ENCODE measurements at regions not wholly inside any gene's neighbourhood (a gene's known extent, or its start where the extent isn't known, plus 50 kb on each side); places are given as distances from the start of the nearest gene placed in this dataset.
"Not testable (repeated sequence)": the region's sequence is repeated elsewhere in the genome, so short reads cannot be mapped to it uniquely, and the experiment has no call there.

DNA sequence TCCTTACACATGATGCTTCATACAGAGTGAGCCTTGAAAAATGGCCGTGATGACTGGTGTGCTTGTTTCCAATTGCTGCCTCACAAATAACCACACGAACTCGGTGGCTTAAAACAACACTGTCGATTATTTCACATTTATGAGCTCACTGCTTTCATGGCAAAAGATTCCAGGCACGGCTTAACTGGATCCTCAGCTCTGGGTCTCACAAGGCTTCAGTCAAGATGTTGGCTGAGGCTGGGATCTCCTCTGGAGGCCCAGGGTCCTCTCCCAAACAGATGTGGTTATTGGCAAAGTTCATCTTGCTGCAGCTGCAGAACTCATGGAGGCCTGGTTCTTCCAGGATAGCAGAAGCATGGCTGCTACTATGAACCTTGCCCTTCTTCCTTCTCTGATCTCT, 144.6 kb downstream of the TFAP2C start:
- no peak for DNase-seq

- no peak for DNase-seq
These were observed 145.8 kb downstream of the TFAP2C start for GRCh38 chr20:56774873-56775272.

DNA sequence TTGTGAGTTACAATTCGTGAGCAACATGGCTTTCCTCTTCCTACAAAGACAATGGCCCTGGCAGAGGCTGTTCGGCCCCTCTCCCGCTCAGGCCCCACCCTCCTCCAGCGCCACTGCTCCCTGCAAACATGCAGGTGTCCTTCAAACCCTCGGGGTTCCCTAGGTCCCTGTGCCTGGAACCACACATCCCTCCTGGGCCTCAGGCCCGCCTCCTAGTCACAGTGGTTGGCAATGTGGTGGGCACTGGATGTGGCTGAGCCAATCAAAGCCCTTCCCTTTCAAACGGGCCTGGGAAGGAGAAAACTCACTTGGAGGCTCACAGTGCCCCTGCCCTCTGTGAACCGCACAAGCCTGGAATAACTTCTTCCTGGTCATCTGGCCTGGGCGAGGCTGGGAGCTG, 147.2 kb downstream of the TFAP2C start:
- no peak for DNase-seq

DNA sequence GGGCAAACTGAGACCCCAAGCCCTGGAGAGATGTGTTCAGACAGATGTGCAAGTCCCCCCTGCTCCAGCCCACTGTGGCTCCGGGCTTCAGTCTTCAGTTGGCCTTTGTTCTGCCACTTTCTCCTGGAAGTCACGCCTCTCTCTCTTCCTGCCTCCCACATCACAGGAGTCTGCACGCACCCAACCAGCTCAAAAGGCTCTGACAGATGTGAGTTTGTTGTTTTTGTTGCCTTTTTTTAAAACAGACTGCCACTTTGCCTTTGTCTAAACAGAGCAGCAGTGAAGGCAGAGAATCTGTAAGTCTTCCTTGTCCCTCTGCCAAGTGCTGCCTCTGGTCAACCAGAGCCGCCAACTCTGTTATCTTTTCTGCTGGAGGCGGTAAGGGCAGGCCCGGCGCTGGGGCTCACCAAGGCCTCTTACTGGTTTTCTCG, 149.7 kb downstream of the TFAP2C start:
- DNase-seq, result peak; percentile 53

DNA sequence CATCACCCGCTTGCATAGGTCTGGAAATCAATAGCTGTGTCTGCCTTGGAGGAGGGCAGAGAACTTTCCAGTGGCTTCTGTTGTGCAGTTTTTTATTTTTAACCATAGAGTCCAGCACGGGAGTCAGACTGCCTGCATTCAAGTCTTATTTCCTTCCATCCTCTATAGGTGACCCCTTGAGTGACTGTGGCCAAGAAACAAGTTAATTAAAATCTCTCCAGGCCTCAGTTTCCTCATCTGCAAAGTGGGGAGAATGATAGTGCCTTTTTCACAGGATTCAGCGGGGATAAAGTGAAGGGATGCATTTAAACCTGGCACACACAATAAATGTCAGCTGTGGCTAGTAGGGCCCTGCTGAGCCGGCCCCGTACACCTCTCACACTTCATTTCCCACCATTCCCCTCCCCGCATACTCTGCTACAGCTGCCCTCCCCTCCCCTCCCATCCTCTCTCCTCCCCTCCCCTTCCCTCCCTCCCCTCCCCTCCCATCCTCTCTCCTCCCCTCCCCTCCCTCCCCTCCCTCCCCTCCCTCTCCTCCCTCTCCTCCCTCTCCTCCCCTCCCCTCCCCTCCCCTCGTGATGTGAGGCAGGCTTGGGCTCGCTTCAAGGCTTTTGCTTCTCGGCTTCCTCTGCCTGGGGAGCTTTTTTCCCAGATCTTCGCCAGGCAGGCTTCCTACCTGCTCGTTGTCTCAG, 150.5 kb downstream of the TFAP2C start:
- no peak for DNase-seq

GRCh38 chr20:56780266-56780665, 151.2 kb downstream of the TFAP2C start:
- no peak for DNase-seq

GRCh38 chr20:56781108-56781739, 152.1 kb downstream of the TFAP2C start:
- DNase-seq, result peak; percentile 76

GRCh38 chr20:56781987-56782560, 153.0 kb downstream of the TFAP2C start:
- DNase-seq, result not testable (repeated sequence)

DNA sequence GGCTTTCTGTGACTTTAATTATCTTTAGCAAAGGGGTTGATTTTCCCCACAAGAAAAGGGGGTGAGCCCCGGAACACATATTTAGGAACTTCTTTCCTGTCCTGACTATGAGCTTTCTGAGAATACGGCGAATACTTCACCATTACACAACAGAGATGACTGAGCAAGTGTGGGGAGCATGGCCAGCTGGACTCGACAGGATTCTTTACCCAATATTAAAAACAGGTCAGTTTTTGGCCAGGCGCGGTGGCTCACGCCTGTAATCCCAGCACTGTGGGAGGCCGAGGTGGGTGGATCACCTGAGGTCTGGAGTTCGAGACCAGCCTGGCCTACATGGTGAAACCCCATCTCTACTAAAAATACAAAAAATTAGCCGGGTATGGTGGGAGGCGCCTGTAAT, 153.7 kb downstream of the TFAP2C start:
- DNase-seq, result not testable (repeated sequence)

DNA sequence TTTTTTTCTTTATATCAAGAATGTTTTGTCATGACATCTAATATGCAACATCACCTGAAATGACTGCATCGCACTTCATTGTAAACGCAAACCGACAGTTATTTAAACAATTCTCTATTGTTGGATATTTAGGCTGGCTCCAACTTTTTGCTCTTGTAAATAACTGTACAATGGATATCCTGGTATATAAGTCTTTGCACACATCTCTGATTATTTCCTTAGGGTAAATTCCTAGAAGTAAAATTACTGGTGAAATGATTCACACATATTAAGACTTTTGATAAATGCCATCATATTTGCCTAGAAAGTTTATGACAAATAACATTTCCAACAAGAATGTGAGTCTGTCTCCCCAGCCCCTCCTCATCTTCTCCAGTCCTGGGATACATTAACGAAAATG, 154.7 kb downstream of the TFAP2C start:
- no peak for DNase-seq

DNA sequence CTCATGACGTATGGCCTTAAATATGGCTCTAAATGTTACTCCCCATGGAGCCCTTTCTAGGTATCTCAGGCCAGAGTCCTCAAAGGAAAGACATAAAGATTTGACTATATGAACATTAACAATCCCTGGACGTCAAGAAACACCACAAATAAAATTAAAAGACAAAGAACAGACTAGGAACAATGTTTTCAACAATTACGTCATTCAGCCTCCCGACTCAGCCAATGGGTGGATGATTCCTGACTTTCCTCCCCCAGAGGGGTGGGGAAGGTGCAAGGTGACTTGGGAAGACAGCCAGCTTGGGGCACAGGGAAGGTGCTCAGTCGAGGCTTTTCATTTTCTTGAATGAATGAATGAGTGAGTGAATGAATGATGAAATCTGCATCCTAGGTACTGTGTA, 157.4 kb downstream of the TFAP2C start:
- no peak for DNase-seq

GRCh38 chr20:56788041-56788670, 159.1 kb downstream of the TFAP2C start:
- DNase-seq, result peak; percentile 99

- peak; percentile 40 for DNase-seq
These were observed 159.8 kb downstream of the TFAP2C start for GRCh38 chr20:56788671-56789610.

- no peak for DNase-seq
These were observed 164.8 kb downstream of the TFAP2C start for GRCh38 chr20:56793916-56794315.

- DNase-seq, result no peak
These were observed 166.4 kb downstream of the TFAP2C start for GRCh38 chr20:56795492-56795891.

GRCh38 chr20:56796345-56796744, 167.2 kb downstream of the TFAP2C start:
- no peak for DNase-seq

DNA sequence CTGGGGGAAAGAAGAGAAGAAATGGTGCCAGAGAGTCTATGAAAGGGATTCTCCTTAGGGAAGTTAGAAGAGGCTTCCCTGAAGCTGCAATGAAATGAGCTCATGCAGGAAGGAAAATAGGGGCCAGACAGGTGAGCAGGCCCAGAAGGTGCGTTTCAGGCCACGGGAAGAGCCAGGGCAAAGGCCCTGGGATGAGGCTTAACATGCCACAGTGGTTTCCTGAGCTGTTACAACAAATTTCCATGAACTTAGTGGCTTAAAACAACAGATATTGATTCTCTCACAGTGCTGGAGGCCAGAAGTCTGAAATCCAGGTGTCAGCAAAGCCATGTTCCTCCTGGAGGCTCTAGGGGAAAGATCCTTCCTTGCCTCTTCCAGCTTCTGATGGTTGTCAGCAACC, 167.9 kb downstream of the TFAP2C start:
- DNase-seq, result no peak

GRCh38 chr20:56798634-56799033, 169.5 kb downstream of the TFAP2C start:
- no peak for DNase-seq

GRCh38 chr20:56799187-56799586, 170.1 kb downstream of the TFAP2C start:
- no peak for DNase-seq

GRCh38 chr20:56800088-56800487, 171.0 kb downstream of the TFAP2C start:
- no peak for DNase-seq

DNA sequence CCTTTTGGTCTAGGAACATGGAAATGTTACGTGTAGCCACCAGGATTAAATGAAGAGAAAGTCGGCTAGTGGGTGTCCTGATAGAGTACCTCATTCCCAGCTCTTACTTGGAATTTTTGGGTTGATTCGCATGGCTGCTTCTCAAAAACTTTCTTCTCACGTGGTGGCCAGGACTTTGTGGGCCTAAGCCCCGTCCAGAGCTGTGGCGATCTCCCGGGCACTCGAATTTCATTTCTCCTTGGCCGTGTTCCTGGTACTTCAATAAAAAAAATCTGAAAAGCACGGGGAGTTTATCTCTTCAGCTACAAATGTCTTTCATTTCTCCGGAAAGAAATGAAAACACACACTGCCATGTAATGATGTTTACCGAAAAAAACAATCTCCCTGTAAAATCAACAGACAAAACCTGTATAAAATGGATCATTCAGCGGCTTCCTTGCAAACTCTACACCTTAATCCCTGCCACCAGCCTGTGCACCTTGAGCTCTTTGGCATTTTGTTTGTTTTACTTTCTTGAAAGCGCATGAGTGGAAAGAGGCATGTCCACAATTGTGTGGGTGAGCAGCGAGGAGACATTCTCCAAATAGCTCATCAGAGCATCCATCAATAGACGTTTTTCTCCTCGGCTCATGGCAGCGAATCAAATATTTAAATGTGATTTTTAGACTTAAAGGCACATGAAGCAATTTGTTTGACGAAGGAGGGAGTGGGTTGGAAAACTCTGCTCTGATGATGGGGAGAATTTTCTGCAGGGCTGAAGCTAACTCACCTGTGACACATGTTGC, 173.1 kb downstream of the TFAP2C start:
- DNase-seq, result no peak

DNA sequence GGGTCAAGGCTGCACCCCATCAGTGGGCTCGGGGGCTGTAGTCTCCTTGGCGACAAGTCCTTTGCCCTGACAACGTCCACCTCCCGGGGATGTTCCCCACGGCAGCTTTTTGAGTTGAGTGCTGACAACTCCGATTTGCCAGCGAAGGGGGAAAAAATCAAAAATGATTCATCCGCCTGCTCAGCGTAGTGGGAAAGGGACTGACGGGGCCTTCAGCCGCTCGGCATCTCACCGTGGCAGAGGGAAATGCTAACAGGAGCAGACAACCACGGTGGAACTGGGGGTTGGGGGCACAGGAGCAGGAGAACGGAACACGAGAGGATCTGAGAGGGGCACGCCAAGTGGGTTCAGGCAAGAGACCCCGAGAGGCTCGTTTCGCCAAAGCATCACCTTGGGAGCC, 173.7 kb downstream of the TFAP2C start:
- no peak for DNase-seq

Data from NCI-H226 (cell line).